Hematopoietic multipotent progenitor cell treated with erythropoietin and hydrocortisone succinate and interleukin-3 and kit ligand, for 6 days (in vitro differentiated cells): ENCODE measurements at regions not wholly inside any gene's neighbourhood (a gene's known extent, or its start where the extent isn't known, plus 50 kb on each side); places are given as distances from the start of the nearest gene placed in this dataset.
"Not testable (repeated sequence)": the region's sequence is repeated elsewhere in the genome, so short reads cannot be mapped to it uniquely, and the experiment has no call there.

ENCODE experiments used
- DNase-seq: peaks from one replicate; pipeline ENCODE4 v3.0.0-alpha.2; 2015

GRCh38 chr1:217135987-217136894 is 413.0 kb upstream of the ESRRG start:
- DNase-seq = no peak

- DNase-seq = no peak
Observed at GRCh38 chr1:217135569-217135915, 412.3 kb upstream of the ESRRG start.

GRCh38 chr1:217134857-217135568 is 411.8 kb upstream of the ESRRG start:
- no peak for DNase-seq

GRCh38 chr1:217133958-217134856 is 411.0 kb upstream of the ESRRG start:
- no peak for DNase-seq

- DNase-seq = no peak
Observed at GRCh38 chr1:217133092-217133491, 409.9 kb upstream of the ESRRG start.

- DNase-seq = not testable (repeated sequence)
Observed at GRCh38 chr1:217123340-217123739, 400.1 kb upstream of the ESRRG start.

GRCh38 chr1:217117973-217118465 is 394.8 kb upstream of the ESRRG start:
- no peak for DNase-seq

GRCh38 chr1:217115404-217116380 is 392.5 kb upstream of the ESRRG start:
- DNase-seq = no peak

- DNase-seq = no peak
Observed at GRCh38 chr1:217109928-217110327, 386.7 kb upstream of the ESRRG start.

GRCh38 chr1:217106231-217106901 is 383.1 kb upstream of the ESRRG start:
- no peak for DNase-seq

- DNase-seq = no peak
Observed at GRCh38 chr1:217105437-217105836, 382.2 kb upstream of the ESRRG start.

GRCh38 chr1:217097819-217098218 is 374.6 kb upstream of the ESRRG start:
- DNase-seq = no peak

GRCh38 chr1:217096200-217096599 is 373.0 kb upstream of the ESRRG start:
- DNase-seq = no peak

- no peak for DNase-seq
Observed at GRCh38 chr1:217095050-217095622, 371.9 kb upstream of the ESRRG start.

- no peak for DNase-seq
Observed at GRCh38 chr1:217091561-217091960, 368.3 kb upstream of the ESRRG start.

- DNase-seq = no peak
Observed at GRCh38 chr1:217090060-217090911, 367.1 kb upstream of the ESRRG start.

- DNase-seq = no peak
Observed at GRCh38 chr1:217089361-217090014, 366.3 kb upstream of the ESRRG start.

GRCh38 chr1:217088521-217089284 is 365.5 kb upstream of the ESRRG start:
- no peak for DNase-seq
